SK-N-MC (cell line): ENCODE measurements at regions not wholly inside any gene's neighbourhood (a gene's known extent, or its start where the extent isn't known, plus 50 kb on each side); places are given as distances from the start of the nearest gene placed in this dataset.

ENCODE experiments used
- EZH2 ChIP-seq: fragments of 200-600 bp; sonication (generic); IDR thresholded peaks from one replicate; pipeline ENCODE4 v1.6.1; 2017; ENCODE audit warnings: antibody characterized with exemption
- POLR2AphosphoS5 ChIP-seq: IDR thresholded peaks from 2 replicates; pipeline ENCODE4 v1.6.1; 2012; ENCODE audit warnings: mild to moderate bottlenecking, low read depth, low read length, borderline replicate concordance

GRCh38 chr13:59266478-59267063 is 897.2 kb downstream of the DIAPH3 start:
- TF ChIP-seq EZH2 (no peak), POLR2AphosphoS5 (no peak)
